ENCODE measurements at regions not wholly inside any gene's neighbourhood (a gene's known extent, or its start where the extent isn't known, plus 50 kb on each side); places are given as distances from the start of the nearest gene placed in this dataset.

DNA sequence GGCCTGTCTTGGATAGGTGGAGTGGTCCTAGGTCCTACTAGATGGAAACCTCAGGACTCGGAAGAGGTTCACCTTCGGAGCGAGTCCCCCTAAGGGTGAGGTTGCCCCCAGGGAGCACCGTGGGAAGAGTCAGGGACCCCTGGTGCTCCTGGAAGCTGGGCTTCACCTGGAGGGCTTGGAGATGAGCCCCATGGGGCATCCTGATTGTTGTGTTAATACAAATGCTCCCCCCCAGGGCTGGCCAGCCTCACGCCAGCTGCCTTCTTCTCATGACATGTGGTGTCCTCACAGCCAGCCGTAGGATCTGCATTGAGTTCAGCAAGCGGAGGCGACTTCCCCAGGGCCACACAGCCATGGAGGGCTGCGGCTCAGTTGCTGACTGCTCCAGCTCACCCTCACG is 1487.5 kb downstream of the BRD1 start:
- POLR2A ChIA-PET: no interaction called here
- no peak overlapping the region for H3K4me3 ChIP-seq (ENCODE audit: low read depth, low read length)
- TF ChIP-seq KLF7 (tag by site-specific recombination; IDR thresholded peaks at IDR 0.05; ENCODE audit: borderline replicate concordance) (no peak), ZNF530 (tag by site-specific recombination; IDR thresholded peaks at IDR 0.05; ENCODE audit: low read depth) (no peak), ZBTB21 (tag by site-specific recombination; IDR thresholded peaks at IDR 0.05) (no peak), WT1 (tag by site-specific recombination; IDR thresholded peaks at IDR 0.05) (no peak)
- TF ChIP-seq, protein P1, sequence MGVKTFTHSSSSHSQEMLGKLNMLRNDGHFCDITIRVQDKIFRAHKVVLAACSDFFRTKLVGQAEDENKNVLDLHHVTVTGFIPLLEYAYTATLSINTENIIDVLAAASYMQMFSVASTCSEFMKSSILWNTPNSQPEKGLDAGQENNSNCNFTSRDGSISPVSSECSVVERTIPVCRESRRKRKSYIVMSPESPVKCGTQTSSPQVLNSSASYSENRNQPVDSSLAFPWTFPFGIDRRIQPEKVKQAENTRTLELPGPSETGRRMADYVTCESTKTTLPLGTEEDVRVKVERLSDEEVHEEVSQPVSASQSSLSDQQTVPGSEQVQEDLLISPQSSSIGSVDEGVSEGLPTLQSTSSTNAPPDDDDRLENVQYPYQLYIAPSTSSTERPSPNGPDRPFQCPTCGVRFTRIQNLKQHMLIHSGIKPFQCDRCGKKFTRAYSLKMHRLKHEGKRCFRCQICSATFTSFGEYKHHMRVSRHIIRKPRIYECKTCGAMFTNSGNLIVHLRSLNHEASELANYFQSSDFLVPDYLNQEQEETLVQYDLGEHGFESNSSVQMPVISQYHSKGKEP (tag by site-specific recombination; IDR thresholded peaks at IDR 0.05): no peak
- H3K36me3 ChIP-seq (ENCODE audit: control insufficient read depth in 2 of 2, insufficient read depth in 1 of 2, low read length in 2 of 2): no peaks in the 10 kb centered on the region
- H3K9me3 ChIP-seq (ENCODE audit: control insufficient read depth, insufficient read depth, low read depth, low read length): no peaks in the 10 kb centered on the region
- H3K4me1 ChIP-seq (ENCODE audit: control insufficient read depth, insufficient read depth, low read length): no peaks in the 10 kb centered on the region
- H3K27ac ChIP-seq (ENCODE audit: extremely low read depth, low read depth, low read length): no peak overlapping the region
- CTCF ChIA-PET: no interaction called here

DNA sequence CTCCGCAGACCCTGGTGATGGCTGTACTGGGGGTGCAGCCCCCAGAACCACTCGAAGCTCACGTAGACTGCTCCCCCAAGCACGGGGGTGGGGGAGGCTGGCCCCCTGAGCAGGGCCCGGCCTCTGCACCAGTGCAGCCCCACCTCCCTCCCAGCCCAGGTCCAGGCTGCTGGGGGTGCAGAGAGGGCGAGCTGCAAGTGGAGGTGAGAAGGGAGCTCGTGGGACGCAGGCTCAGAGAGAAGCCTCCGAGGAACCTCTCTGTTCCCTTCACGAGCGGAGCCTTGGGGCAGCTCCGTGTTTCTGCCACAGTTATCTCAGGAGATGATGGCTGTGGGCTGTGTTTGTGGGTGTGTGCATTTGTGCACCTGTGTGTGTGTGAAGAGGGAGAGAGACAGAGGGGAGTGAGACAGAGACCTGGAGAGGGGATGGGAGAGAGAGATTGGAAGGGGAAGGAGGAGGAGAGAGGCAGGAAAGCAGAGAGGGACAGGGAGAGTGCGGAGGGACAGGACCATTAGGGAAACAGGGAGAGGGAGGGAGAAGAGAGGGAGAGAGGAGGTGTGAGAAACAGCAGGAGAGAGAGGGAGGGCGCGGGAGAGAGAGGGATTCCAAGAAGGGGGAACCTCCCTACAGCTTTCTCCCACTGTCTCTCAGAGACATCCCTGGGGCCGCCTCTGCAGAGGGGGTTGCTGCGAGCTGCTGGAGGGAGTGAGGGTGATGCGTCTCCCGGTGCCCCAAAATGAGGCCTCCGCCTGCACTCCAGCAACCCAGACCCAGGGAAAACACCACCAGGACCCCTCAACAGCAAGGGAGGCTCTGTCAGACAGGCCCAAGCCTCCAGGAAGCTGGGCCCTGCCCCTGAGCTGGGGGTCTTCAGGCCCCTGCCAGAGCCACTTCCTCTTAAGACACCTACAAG is 1488.6 kb downstream of the BRD1 start:
- H3K36me3 ChIP-seq (ENCODE audit: control insufficient read depth in 2 of 2, insufficient read depth in 1 of 2, low read length in 2 of 2): no peaks in the 10 kb centered on the region
- H3K4me3 ChIP-seq (ENCODE audit: low read depth, low read length): no peak overlapping the region
- H3K27ac ChIP-seq (ENCODE audit: extremely low read depth, low read depth, low read length): no peak overlapping the region
- H3K9me3 ChIP-seq (ENCODE audit: control insufficient read depth, insufficient read depth, low read depth, low read length): no peaks in the 10 kb centered on the region
- H3K4me1 ChIP-seq (ENCODE audit: control insufficient read depth, insufficient read depth, low read length): no peaks in the 10 kb centered on the region
- ChIA-PET POLR2A (no interaction called here), CTCF (no interaction called here)
- TF ChIP-seq EGR2 (tag by site-specific recombination; IDR thresholded peaks at IDR 0.05; ENCODE audit: low read depth): peak; percentile 59
- TF ChIP-seq ZNF560 (tag by site-specific recombination; IDR thresholded peaks at IDR 0.05; ENCODE audit: borderline replicate concordance): no peak

DNA sequence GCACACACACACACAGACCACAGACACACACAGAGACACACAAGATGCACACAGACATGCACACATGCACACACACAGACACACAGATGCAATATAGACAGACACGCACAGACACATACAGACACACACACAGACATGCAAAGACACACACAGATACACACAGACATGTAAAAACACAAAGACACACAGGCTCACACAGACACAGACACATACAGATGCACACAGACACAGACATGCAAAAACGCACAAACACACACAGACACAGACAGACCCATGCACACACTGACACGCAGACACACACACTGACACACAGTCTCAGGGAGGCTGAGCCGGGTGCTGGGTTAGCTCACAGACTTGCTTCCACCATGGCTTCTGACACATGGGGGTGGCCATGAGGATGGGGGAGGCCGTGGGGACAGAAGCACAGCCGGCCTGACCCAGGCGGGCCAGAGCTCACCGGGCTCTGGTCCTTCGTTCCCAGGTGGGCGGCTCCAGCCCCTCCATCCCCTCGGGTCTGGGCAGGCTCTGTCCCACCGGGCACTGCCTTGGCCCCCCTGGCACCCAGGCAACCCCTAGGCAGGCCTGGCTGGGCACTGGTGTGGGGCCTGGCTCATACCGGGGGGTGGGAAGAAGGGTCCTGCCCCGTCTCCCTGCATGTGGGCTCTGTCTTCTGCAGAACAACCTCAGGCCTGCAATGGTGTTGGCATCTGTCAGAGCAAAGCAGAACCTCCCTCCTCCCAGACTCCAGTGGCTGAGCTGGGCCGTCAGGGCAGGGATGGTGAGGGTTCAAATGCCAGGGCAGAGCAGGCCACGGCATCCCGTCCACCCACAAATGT is 1489.5 kb downstream of the BRD1 start:
- Histone ChIP-seq H3K4me1 (ENCODE audit: control insufficient read depth, insufficient read depth, low read length) (no peaks in the 10 kb centered on the region), H3K9me3 (ENCODE audit: control insufficient read depth, insufficient read depth, low read depth, low read length) (no peaks in the 10 kb centered on the region), H3K4me3 (ENCODE audit: low read depth, low read length) (no peak overlapping the region), H3K27ac (ENCODE audit: extremely low read depth, low read depth, low read length) (no peak overlapping the region), H3K36me3 (ENCODE audit: control insufficient read depth in 2 of 2, insufficient read depth in 1 of 2, low read length in 2 of 2) (no peaks in the 10 kb centered on the region)
- TF ChIP-seq, protein P2, sequence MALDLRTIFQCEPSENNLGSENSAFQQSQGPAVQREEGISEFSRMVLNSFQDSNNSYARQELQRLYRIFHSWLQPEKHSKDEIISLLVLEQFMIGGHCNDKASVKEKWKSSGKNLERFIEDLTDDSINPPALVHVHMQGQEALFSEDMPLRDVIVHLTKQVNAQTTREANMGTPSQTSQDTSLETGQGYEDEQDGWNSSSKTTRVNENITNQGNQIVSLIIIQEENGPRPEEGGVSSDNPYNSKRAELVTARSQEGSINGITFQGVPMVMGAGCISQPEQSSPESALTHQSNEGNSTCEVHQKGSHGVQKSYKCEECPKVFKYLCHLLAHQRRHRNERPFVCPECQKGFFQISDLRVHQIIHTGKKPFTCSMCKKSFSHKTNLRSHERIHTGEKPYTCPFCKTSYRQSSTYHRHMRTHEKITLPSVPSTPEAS (tag by site-specific recombination; IDR thresholded peaks at IDR 0.05): peak; percentile 92
- no peak for TF ChIP-seq ZNF514 (tag by site-specific recombination; IDR thresholded peaks at IDR 0.05)
- CTCF ChIA-PET: no interaction called here
- POLR2A ChIA-PET: no interaction called here

DNA sequence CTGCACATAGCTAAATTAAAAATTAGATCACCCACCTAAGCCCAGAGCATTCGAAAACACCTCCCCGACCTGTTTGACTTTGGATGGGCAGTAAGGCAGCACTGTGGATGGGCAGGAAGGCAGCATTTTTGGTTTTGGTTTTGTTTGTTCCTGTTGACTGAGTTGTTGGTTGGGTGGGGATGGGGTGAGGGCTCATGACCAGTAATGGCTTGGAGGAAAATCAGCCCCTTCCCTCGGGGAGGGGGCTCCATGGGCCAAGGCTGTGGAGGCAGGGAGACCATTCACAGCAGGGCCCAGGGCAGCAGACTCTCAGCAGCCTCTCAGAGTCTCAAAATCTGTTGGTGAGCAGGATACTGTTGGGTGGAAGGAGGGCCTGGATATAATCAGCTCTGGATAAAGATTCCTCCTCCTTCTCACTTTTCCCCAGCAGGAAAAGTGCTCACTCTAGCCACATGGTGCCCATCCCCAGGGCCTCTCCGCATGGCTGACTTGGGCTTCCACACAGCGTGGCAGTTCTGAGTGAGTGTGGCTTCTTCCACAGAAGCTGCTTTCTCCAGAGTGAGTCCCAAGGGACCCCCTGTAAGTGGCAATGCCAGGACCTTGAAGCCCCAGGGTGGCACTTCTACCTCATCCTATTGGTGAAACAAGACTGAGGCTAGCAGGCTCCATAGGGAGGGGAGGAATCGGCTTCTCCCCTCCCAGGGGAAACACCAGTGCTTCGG is 1491.2 kb downstream of the BRD1 start:
- TF ChIP-seq, protein P3, sequence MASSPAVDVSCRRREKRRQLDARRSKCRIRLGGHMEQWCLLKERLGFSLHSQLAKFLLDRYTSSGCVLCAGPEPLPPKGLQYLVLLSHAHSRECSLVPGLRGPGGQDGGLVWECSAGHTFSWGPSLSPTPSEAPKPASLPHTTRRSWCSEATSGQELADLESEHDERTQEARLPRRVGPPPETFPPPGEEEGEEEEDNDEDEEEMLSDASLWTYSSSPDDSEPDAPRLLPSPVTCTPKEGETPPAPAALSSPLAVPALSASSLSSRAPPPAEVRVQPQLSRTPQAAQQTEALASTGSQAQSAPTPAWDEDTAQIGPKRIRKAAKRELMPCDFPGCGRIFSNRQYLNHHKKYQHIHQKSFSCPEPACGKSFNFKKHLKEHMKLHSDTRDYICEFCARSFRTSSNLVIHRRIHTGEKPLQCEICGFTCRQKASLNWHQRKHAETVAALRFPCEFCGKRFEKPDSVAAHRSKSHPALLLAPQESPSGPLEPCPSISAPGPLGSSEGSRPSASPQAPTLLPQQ (tag by site-specific recombination; IDR thresholded peaks at IDR 0.05): no peak
- TF ChIP-seq ZNF19 (tag by site-specific recombination; IDR thresholded peaks at IDR 0.05; ENCODE audit: low read depth): no peak

More for the DNA sequence above, 1491.2 kb downstream of the BRD1 start:
- ChIA-PET CTCF (interaction anchor here (0.7 kb wide), 1 partner anchor 102 kb away, joined by 3 read pairs; no protein-coding TSS in a partner anchor), POLR2A (no interaction called here)
- Histone ChIP-seq H3K27ac (ENCODE audit: extremely low read depth, low read depth, low read length) (no peak overlapping the region), H3K4me3 (ENCODE audit: low read depth, low read length) (no peak overlapping the region), H3K36me3 (ENCODE audit: control insufficient read depth in 2 of 2, insufficient read depth in 1 of 2, low read length in 2 of 2) (no peaks in the 10 kb centered on the region), H3K9me3 (ENCODE audit: control insufficient read depth, insufficient read depth, low read depth, low read length) (no peaks in the 10 kb centered on the region), H3K4me1 (ENCODE audit: control insufficient read depth, insufficient read depth, low read length) (no peaks in the 10 kb centered on the region)
